GM15510 (cell line): ENCODE measurements at regions not wholly inside any gene's neighbourhood (a gene's known extent, or its start where the extent isn't known, plus 50 kb on each side); places are given as distances from the start of the nearest gene placed in this dataset.

Source experiments
- POLR2A ChIP-seq: IDR thresholded peaks from 3 replicates; pipeline ENCODE4 v1.6.1; 2011; ENCODE audit warnings: borderline replicate concordance; ENCODE audit not compliant: insufficient read length; ENCODE audit errors: extremely low read depth

GRCh38 chr1:181142096-181142958 lies 53.8 kb downstream of the IER5 start:
- no peak for TF ChIP-seq POLR2A

- TF ChIP-seq POLR2A: no peak
Measured at GRCh38 chr1:181143102-181143859, 54.8 kb downstream of the IER5 start.

GRCh38 chr1:181144238-181144637 lies 55.7 kb downstream of the IER5 start:
- no peak for TF ChIP-seq POLR2A

DNA sequence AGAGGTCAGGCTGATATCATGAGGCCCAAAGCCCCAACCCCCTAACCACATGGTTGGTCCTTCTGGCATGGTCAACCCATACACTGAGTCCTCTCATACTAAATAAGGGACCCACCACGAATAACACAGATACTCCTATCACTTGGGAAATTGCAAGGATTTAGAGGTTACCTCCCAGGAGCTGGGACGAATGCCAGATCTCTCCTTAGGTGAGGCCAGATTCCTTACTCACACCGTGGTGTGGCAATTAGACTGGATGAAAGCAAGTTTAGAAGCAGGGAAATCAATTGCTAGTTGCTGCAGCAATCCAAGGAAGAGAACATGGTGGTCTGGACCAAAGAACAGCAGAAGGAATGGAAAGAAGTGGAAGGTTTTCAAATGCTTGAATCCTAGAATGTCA lies 60.1 kb downstream of the IER5 start:
- no peak for TF ChIP-seq POLR2A

GRCh38 chr1:181149326-181150125 lies 61.0 kb downstream of the IER5 start:
- peak; percentile 43 for TF ChIP-seq POLR2A

DNA sequence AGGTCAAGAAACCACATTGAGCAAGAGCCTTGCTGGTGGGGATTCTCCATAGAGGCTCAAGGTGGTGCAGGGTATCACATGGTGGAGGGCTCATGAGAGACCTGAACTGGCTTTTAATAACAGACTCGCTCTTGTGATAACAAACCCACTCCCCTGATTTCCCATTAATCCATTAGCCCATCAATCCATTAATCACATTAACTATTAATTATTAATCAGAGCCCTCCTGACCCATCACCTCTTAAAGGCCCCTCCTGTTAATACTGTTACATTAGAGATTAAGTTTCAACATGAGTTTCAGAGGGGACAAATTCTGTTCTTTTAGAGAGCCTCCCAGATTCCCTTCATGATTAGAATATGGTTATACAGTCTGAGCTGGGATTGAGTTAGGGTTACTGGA lies 61.8 kb downstream of the IER5 start:
- no peak for TF ChIP-seq POLR2A

DNA sequence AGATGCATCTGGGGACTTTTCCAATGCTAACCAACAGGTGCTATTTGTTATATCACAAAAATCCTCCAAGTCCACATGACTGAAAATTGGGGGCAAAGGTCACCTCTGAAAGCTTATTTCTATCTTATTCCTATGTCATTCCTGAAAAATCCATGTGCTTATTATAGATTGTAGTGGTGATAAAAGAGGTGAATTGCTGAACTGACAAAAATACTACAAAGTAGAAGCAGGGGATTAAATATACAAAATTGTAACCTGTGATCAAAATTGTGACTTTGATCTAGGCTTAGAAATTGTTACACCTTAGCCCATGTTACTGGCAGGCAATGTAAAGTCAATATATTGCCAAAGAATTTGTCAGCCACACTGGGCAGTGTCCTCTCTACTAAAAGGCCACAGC lies 62.3 kb downstream of the IER5 start:
- no peak for TF ChIP-seq POLR2A

- no peak for TF ChIP-seq POLR2A
Measured at GRCh38 chr1:181151378-181152326, 63.2 kb downstream of the IER5 start.

GRCh38 chr1:181152892-181153633 lies 64.6 kb downstream of the IER5 start:
- TF ChIP-seq POLR2A: no peak

DNA sequence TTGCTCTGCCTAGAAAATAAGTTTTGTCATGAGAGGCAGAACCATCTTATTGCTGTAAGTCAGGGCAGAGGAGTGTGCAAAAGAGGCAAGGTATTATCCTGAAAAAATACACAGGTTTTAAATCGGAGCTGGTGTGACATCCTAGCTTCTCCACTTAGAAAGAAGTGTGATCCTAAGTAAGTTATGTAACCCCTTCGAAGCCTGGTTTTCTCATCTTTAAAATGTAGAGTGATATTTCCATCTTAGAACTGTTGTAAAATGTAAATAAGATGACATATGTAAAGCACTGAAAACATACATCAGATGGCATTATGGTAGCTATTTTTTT lies 65.1 kb downstream of the IER5 start:
- TF ChIP-seq POLR2A: no peak

DNA sequence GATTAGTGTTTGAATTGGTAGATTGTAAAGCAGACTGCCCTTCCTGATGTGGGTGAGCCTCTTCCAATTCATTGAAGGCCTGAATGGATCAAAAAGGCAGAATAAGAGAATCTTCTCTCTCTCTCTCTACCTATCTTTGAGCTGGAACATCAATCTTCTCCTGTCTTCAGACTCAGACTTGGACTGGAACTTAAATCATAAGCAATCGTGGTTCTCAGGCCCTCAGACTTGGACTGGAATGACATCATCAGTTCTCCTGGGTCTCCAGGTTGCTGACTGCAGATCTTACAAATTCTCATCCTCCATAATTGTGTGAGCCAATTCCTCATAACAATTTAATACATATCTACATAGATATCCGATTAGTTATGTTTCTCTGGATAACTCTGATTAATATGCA lies 66.8 kb downstream of the IER5 start:
- TF ChIP-seq POLR2A: no peak

- no peak for TF ChIP-seq POLR2A
Measured at GRCh38 chr1:181159451-181160140, 71.1 kb downstream of the IER5 start.

GRCh38 chr1:181160322-181160721 lies 71.8 kb downstream of the IER5 start:
- TF ChIP-seq POLR2A: no peak
